ENCODE measurements at regions not wholly inside any gene's neighbourhood (a gene's known extent, or its start where the extent isn't known, plus 50 kb on each side); places are given as distances from the start of the nearest gene placed in this dataset.
"Not testable (repeated sequence)": the region's sequence is repeated elsewhere in the genome, so short reads cannot be mapped to it uniquely, and the experiment has no call there.

GRCh38 chr7:76139670-76140069 lies 62.0 kb upstream of the SRRM3 start:
- H3K9me3 ChIP-seq (ENCODE audit: insufficient read depth, low read length) = no peaks in the 10 kb centered on the region
- H3K4me2 ChIP-seq (ENCODE audit: low read length) = no peak overlapping the region
- no peak overlapping the region for H2AFZ ChIP-seq (ENCODE audit: low read depth, low read length)
- no peak overlapping the region for H3K27ac ChIP-seq (ENCODE audit: low read length)
- H3K27me3 ChIP-seq (ENCODE audit: low read depth, low read length) = peaks cover 9% of the 10 kb centered on the region; the same call in 1 of the 2 replicates
- TF ChIP-seq, protein P1, sequence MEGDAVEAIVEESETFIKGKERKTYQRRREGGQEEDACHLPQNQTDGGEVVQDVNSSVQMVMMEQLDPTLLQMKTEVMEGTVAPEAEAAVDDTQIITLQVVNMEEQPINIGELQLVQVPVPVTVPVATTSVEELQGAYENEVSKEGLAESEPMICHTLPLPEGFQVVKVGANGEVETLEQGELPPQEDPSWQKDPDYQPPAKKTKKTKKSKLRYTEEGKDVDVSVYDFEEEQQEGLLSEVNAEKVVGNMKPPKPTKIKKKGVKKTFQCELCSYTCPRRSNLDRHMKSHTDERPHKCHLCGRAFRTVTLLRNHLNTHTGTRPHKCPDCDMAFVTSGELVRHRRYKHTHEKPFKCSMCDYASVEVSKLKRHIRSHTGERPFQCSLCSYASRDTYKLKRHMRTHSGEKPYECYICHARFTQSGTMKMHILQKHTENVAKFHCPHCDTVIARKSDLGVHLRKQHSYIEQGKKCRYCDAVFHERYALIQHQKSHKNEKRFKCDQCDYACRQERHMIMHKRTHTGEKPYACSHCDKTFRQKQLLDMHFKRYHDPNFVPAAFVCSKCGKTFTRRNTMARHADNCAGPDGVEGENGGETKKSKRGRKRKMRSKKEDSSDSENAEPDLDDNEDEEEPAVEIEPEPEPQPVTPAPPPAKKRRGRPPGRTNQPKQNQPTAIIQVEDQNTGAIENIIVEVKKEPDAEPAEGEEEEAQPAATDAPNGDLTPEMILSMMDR (IDR thresholded peaks at IDR 0.05; ENCODE audit: low read depth, low read length) = no peak
- TF ChIP-seq EZH2phosphoT487 (IDR thresholded peaks at IDR 0.05; ENCODE audit: low read depth) = no peak
- H3K4me1 ChIP-seq (ENCODE audit: low read length) = no peaks in the 10 kb centered on the region
- H3K79me2 ChIP-seq (ENCODE audit: low read length) = no peaks in the 10 kb centered on the region
- no peaks in the 10 kb centered on the region for H4K20me1 ChIP-seq (ENCODE audit: insufficient read depth, low read length)
- no peak overlapping the region for H3K4me3 ChIP-seq (ENCODE audit: low read length)
- no peak overlapping the region for H3K9ac ChIP-seq (ENCODE audit: low read length)
- H3K36me3 ChIP-seq (replicated peaks; ENCODE audit: low read depth, low read length) = no peaks in the 10 kb centered on the region

DNA sequence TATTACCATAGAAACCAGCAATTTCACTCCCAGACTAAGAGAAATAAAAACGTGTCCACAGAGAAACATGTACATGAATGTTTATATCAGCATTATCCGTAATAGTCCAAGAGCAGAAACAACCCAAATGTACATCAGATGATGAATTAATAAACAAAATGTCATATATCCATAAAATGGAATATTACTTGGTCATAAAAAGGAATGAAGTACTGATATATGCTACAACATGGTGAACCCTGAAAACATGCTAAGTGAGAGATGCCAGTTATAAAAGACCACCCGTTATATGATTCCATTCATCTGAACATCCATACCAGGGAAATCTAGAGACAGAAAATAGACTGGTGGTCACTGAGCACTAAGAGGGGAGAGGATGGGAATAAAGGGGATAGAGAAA lies 61.4 kb upstream of the SRRM3 start:
- H3K9ac ChIP-seq (ENCODE audit: low read length); H3K4me2 ChIP-seq (ENCODE audit: low read length): not testable (repeated sequence)

DNA sequence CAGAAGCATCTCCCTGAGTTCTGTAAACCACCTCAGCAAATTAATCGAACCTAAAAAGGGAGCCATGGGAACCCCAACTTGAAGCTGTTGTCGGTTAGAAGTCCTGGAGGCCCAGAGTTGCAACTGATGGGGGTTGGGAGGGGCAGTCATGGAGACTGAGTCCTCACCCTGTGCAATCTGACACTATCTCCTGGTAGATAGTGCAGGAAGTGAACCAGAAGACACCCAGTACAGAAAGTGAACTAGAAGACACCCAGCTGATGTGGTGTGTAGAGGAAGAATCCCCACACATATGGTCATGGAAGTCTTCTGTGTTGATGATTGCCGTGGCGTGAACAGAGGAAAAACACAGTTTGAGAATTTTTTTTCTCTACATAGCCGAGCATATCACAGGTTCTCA lies 58.8 kb upstream of the SRRM3 start:
- Histone ChIP-seq H3K27me3 (ENCODE audit: low read depth, low read length) (0 out of 2 replicates have a peak, but pooled peaks cover 9% of the 10 kb centered on the region), H4K20me1 (ENCODE audit: insufficient read depth, low read length) (no peaks in the 10 kb centered on the region), H3K4me1 (ENCODE audit: low read length) (no peaks in the 10 kb centered on the region), H2AFZ (ENCODE audit: low read depth, low read length) (no peak overlapping the region), H3K4me2 (ENCODE audit: low read length) (no peak overlapping the region), H3K4me3 (ENCODE audit: low read length) (no peak overlapping the region), H3K79me2 (ENCODE audit: low read length) (no peaks in the 10 kb centered on the region), H3K9ac (ENCODE audit: low read length) (no peak overlapping the region), H3K9me3 (ENCODE audit: insufficient read depth, low read length) (no peaks in the 10 kb centered on the region), H3K36me3 (replicated peaks; ENCODE audit: low read depth, low read length) (no peaks in the 10 kb centered on the region), H3K27ac (ENCODE audit: low read length) (no peak overlapping the region)
- TF ChIP-seq, protein P1 (IDR thresholded peaks at IDR 0.05; ENCODE audit: low read depth, low read length) = no peak
- no peak for TF ChIP-seq EZH2phosphoT487 (IDR thresholded peaks at IDR 0.05; ENCODE audit: low read depth)

More for the DNA sequence above, 61.4 kb upstream of the SRRM3 start:
- not testable (repeated sequence) for H3K4me3 ChIP-seq (ENCODE audit: low read length); H3K36me3 ChIP-seq (replicated peaks; ENCODE audit: low read depth, low read length); H3K9me3 ChIP-seq (ENCODE audit: insufficient read depth, low read length); H3K4me1 ChIP-seq (ENCODE audit: low read length); H3K27ac ChIP-seq (ENCODE audit: low read length); H4K20me1 ChIP-seq (ENCODE audit: insufficient read depth, low read length); H3K27me3 ChIP-seq (ENCODE audit: low read depth, low read length); H3K79me2 ChIP-seq (ENCODE audit: low read length); H2AFZ ChIP-seq (ENCODE audit: low read depth, low read length)

- H3K9ac ChIP-seq (ENCODE audit: low read length); H3K79me2 ChIP-seq (ENCODE audit: low read length); H3K9me3 ChIP-seq (ENCODE audit: insufficient read depth, low read length); H3K4me1 ChIP-seq (ENCODE audit: low read length); H3K36me3 ChIP-seq (replicated peaks; ENCODE audit: low read depth, low read length); H2AFZ ChIP-seq (ENCODE audit: low read depth, low read length); H3K27me3 ChIP-seq (ENCODE audit: low read depth, low read length); H3K27ac ChIP-seq (ENCODE audit: low read length); H4K20me1 ChIP-seq (ENCODE audit: insufficient read depth, low read length); H3K4me2 ChIP-seq (ENCODE audit: low read length); H3K4me3 ChIP-seq (ENCODE audit: low read length): not testable (repeated sequence)
Observed at GRCh38 chr7:76144664-76145270, 56.9 kb upstream of the SRRM3 start.

DNA sequence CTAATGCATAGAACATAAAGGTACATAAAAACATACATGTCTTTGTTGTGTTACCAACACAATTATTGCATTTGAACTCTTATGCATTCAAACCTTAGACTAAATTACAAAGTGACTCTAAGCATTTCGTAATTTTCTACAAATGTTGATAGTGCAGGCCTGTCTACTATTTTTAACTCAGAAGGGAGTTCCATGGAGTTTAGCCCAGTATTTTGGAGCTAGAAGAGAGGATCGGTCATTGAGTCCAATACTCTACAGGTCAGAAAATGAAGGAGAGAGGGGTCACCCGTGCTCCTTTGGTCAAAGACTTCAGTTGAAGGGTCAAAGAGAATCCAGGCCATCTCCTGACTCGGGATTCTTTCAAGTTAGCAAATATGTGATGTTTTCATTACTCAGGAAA lies 55.3 kb upstream of the SRRM3 start:
- Histone ChIP-seq H4K20me1 (ENCODE audit: insufficient read depth, low read length) (no peaks in the 10 kb centered on the region), H3K36me3 (replicated peaks; ENCODE audit: low read depth, low read length) (no peaks in the 10 kb centered on the region), H3K9me3 (ENCODE audit: insufficient read depth, low read length) (no peaks in the 10 kb centered on the region), H3K9ac (ENCODE audit: low read length) (no peak overlapping the region), H3K79me2 (ENCODE audit: low read length) (no peaks in the 10 kb centered on the region), H2AFZ (ENCODE audit: low read depth, low read length) (no peak overlapping the region), H3K27me3 (ENCODE audit: low read depth, low read length) (no peaks in the 10 kb centered on the region), H3K4me1 (ENCODE audit: low read length) (no peaks in the 10 kb centered on the region), H3K4me3 (ENCODE audit: low read length) (no peak overlapping the region), H3K4me2 (ENCODE audit: low read length) (no peak overlapping the region), H3K27ac (ENCODE audit: low read length) (no peak overlapping the region)
- TF ChIP-seq, protein P1 (IDR thresholded peaks at IDR 0.05; ENCODE audit: low read depth, low read length) = no peak
- no peak for TF ChIP-seq EZH2phosphoT487 (IDR thresholded peaks at IDR 0.05; ENCODE audit: low read depth)

DNA sequence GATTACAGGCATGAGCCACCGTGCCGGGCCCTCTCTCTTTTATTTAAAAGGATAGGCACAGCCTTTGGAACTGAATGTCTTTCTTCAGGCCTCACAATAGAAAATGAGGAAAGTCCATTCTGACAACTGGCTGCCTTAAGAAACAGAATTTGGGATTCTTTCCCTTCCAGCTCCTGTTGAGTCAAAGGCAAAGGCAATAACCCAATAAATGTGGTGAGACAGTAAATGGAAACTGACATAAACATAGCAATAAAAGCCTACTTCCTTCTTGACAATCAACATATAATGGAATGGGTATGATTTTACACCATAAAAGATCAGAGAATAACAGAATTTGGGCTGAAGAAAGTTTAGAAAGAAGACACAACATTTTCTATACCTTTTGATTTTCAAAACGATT lies 52.7 kb upstream of the SRRM3 start:
- not testable (repeated sequence) for H3K4me2 ChIP-seq (ENCODE audit: low read length); H2AFZ ChIP-seq (ENCODE audit: low read depth, low read length); H3K79me2 ChIP-seq (ENCODE audit: low read length); H3K4me3 ChIP-seq (ENCODE audit: low read length); H3K36me3 ChIP-seq (replicated peaks; ENCODE audit: low read depth, low read length); H4K20me1 ChIP-seq (ENCODE audit: insufficient read depth, low read length); H3K9ac ChIP-seq (ENCODE audit: low read length); H3K27me3 ChIP-seq (ENCODE audit: low read depth, low read length); H3K27ac ChIP-seq (ENCODE audit: low read length); H3K4me1 ChIP-seq (ENCODE audit: low read length); H3K9me3 ChIP-seq (ENCODE audit: insufficient read depth, low read length)

Measured in OCI-LY3 (cell line).